ENCODE measurements at regions not wholly inside any gene's neighbourhood (a gene's known extent, or its start where the extent isn't known, plus 50 kb on each side); places are given as distances from the start of the nearest gene placed in this dataset.

DNA sequence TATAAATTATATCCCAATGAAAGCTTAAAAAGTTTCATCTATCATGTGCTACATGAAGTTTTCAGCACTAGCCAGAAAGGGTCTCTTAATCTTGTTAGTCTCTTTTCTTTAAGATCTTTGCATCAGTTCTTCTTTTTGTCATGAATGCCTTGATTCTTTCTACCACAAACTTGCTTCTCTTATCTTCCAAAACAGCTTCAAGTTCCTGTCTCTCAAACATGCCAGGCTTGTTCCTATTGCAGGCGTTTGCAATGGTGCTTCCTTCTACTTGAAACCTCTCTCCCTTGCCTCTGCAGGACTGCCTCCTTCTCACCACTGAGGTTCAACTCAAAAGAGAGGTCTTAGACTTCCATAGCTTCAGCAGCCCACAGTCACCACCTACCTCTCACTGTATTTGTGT lies 104.3 kb upstream of the FRMD4B start:
- H3K79me2 ChIP-seq, result no peaks in the 10 kb centered on the region
- no peak overlapping the region for H3K27ac ChIP-seq
- no peak overlapping the region for H3K4me2 ChIP-seq
- no peak overlapping the region for H2AFZ ChIP-seq
- no peak for TF ChIP-seq EZH2 (IDR thresholded peaks at IDR 0.05; ENCODE audit: borderline replicate concordance)
- H3K4me1 ChIP-seq (ENCODE audit: insufficient read depth), result peaks cover 9% of the 10 kb centered on the region
- no peaks in the 10 kb centered on the region for H3K9me3 ChIP-seq (ENCODE audit: low read depth)
- H3K4me3 ChIP-seq, result no peak overlapping the region
- WGBS (ENCODE audit: low lambda C conversion rate, missing lambda C conversion rate), result 64% methylated on average over 1 of the region's 1 CpG
- peaks cover 5% of the 10 kb centered on the region for H3K27me3 ChIP-seq
- DNase-seq (ENCODE audit: low spot score), result no peak
- no peaks in the 10 kb centered on the region for H4K20me1 ChIP-seq (ENCODE audit: insufficient read depth, poor library complexity, severe bottlenecking)
- no peaks in the 10 kb centered on the region for H3K9me2 ChIP-seq (replicated peaks; ENCODE audit: insufficient read depth)
- no peaks in the 10 kb centered on the region for H3K36me3 ChIP-seq (replicated peaks; ENCODE audit: insufficient read depth, low read depth)

DNA sequence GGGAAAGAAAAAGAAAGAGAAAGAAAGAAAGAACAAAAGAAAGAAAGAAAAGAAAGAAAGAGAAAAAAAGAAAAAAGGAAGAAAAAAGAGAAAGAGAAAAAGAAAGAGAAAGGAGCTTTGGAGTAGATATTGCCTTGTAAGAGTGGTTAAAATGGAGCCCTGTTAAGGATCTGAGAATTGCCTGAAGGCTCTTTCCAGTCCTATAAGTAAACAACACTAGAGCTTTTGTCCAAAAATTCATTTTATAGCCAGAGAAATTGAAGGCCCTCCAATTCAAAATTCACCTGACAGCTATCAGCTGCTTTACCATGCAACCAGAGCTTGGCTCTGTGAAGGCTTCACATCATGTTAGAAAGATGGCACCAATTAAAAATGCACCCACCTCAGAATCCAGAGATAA lies 102.1 kb upstream of the FRMD4B start:
- no peaks in the 10 kb centered on the region for H3K9me2 ChIP-seq (replicated peaks; ENCODE audit: insufficient read depth)
- no peak overlapping the region for H2AFZ ChIP-seq
- no peaks in the 10 kb centered on the region for H3K36me3 ChIP-seq (replicated peaks; ENCODE audit: insufficient read depth, low read depth)
- TF ChIP-seq EZH2 (IDR thresholded peaks at IDR 0.05; ENCODE audit: borderline replicate concordance) (no peak), EZH2phosphoT487 (IDR thresholded peaks at IDR 0.05; ENCODE audit: low read depth, severe bottlenecking, unreplicated experiment) (no peak)
- TF ChIP-seq, protein P1, sequence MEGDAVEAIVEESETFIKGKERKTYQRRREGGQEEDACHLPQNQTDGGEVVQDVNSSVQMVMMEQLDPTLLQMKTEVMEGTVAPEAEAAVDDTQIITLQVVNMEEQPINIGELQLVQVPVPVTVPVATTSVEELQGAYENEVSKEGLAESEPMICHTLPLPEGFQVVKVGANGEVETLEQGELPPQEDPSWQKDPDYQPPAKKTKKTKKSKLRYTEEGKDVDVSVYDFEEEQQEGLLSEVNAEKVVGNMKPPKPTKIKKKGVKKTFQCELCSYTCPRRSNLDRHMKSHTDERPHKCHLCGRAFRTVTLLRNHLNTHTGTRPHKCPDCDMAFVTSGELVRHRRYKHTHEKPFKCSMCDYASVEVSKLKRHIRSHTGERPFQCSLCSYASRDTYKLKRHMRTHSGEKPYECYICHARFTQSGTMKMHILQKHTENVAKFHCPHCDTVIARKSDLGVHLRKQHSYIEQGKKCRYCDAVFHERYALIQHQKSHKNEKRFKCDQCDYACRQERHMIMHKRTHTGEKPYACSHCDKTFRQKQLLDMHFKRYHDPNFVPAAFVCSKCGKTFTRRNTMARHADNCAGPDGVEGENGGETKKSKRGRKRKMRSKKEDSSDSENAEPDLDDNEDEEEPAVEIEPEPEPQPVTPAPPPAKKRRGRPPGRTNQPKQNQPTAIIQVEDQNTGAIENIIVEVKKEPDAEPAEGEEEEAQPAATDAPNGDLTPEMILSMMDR (IDR thresholded peaks at IDR 0.05; ENCODE audit: poor library complexity), result no peak
- H3K4me2 ChIP-seq, result no peak overlapping the region
- H3K4me3 ChIP-seq, result no peak overlapping the region
- H3K9me3 ChIP-seq (ENCODE audit: low read depth), result no peaks in the 10 kb centered on the region
- H3K27ac ChIP-seq, result peak overlapping the region; percentile 28
- no peak for DNase-seq (ENCODE audit: low spot score)
- peaks cover 5% of the 10 kb centered on the region for H3K27me3 ChIP-seq
- peaks cover 9% of the 10 kb centered on the region for H3K4me1 ChIP-seq (ENCODE audit: insufficient read depth)
- H3K79me2 ChIP-seq, result no peaks in the 10 kb centered on the region
- no peaks in the 10 kb centered on the region for H4K20me1 ChIP-seq (ENCODE audit: insufficient read depth, poor library complexity, severe bottlenecking)

DNA sequence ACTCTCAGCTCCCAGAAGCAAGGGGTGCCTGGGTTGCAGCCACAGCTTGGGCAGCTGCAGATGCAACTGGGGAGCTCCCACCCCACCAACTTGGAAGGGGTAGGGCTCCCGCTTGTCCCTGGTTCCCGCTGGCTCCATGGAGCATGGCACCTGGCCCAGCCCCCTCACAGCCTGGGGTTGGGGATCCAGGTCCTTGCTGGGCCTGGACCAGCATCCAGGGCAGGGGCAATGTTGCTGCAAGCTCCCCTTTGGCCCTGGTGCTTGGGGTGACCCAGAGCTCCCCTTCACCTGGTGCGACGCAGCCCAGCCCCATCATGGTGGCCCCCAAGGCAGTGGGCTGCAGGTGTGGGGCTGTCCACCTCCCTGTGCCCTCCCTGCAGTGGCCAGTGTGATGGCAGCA lies 99.6 kb upstream of the FRMD4B start:
- no peaks in the 10 kb centered on the region for H3K9me3 ChIP-seq (ENCODE audit: low read depth)
- H3K36me3 ChIP-seq (replicated peaks; ENCODE audit: insufficient read depth, low read depth), result no peaks in the 10 kb centered on the region
- H3K9me2 ChIP-seq (replicated peaks; ENCODE audit: insufficient read depth), result no peaks in the 10 kb centered on the region
- DNase-seq (ENCODE audit: low spot score), result no peak
- no peak overlapping the region for H3K27ac ChIP-seq
- no peak overlapping the region for H2AFZ ChIP-seq
- no peak for TF ChIP-seq EZH2phosphoT487 (IDR thresholded peaks at IDR 0.05; ENCODE audit: low read depth, severe bottlenecking, unreplicated experiment)
- TF ChIP-seq EZH2 (IDR thresholded peaks at IDR 0.05; ENCODE audit: borderline replicate concordance), result no peak
- TF ChIP-seq, protein P1 (IDR thresholded peaks at IDR 0.05; ENCODE audit: poor library complexity), result no peak
- 96% methylated on average over 4 of the region's 4 CpGs for WGBS (ENCODE audit: low lambda C conversion rate, missing lambda C conversion rate)
- no peak overlapping the region for H3K4me3 ChIP-seq
- H4K20me1 ChIP-seq (ENCODE audit: insufficient read depth, poor library complexity, severe bottlenecking), result no peaks in the 10 kb centered on the region
- H3K27me3 ChIP-seq, result no peaks in the 10 kb centered on the region
- H3K79me2 ChIP-seq, result no peaks in the 10 kb centered on the region
- peaks cover 9% of the 10 kb centered on the region for H3K4me1 ChIP-seq (ENCODE audit: insufficient read depth)
- H3K4me2 ChIP-seq, result no peak overlapping the region

DNA sequence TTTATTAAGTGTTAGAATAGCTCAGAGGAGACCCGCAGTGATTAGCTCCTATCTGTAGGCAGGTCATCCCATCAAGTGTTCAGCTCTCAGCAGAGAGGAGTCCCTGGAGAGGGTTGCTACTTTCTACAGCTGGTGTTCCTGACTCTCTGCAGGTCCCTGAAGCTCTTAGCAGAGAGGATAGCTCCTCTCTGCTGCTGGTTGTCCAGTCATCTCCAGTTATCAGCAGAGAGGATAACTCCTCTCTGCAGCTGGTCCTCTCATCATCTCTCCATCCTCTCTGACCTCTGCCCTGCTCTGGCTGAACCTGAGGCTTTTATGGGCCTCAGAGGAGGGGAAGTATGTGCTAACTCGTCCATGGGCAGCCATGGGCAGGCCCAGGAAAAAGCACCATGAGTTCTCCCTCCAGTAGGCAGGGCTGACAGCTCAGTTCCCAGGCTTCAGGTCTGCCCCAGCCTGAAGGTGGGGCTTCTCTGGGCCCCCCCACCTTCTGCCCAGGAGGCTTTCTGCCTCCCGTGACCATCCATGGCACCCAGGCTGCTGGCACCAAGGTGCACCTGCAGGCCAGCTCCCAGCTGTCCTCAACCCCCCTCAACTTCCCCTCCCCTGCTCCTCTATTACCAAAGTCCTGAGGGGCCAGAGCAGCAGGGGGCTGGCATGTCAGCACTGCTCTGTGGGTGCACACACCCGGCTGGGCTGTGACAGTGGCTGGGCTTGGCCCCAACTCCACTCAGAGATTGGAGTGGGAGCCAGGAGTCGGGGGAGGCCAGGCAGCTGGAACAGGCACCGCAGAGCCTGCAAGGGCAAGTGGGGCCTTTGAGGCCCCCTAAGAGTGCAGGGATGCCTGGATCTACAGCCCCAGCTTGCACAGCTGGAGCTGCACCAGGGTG lies 98.9 kb upstream of the FRMD4B start:
- H3K9me2 ChIP-seq (replicated peaks; ENCODE audit: insufficient read depth), result no peaks in the 10 kb centered on the region
- TF ChIP-seq EZH2 (IDR thresholded peaks at IDR 0.05; ENCODE audit: borderline replicate concordance), result no peak
- TF ChIP-seq, protein P1 (IDR thresholded peaks at IDR 0.05; ENCODE audit: poor library complexity), result no peak
- TF ChIP-seq EZH2phosphoT487 (IDR thresholded peaks at IDR 0.05; ENCODE audit: low read depth, severe bottlenecking, unreplicated experiment), result no peak
- H4K20me1 ChIP-seq (ENCODE audit: insufficient read depth, poor library complexity, severe bottlenecking), result no peaks in the 10 kb centered on the region
- H3K27me3 ChIP-seq, result no peaks in the 10 kb centered on the region
- H3K27ac ChIP-seq, result peak overlapping the region; percentile 28
- 62% methylated on average over 6 of the region's 6 CpGs for WGBS (ENCODE audit: low lambda C conversion rate, missing lambda C conversion rate)
- H3K4me1 ChIP-seq (ENCODE audit: insufficient read depth), result peaks cover 9% of the 10 kb centered on the region
- H2AFZ ChIP-seq, result no peak overlapping the region
- H3K79me2 ChIP-seq, result no peaks in the 10 kb centered on the region
- no peaks in the 10 kb centered on the region for H3K9me3 ChIP-seq (ENCODE audit: low read depth)
- H3K36me3 ChIP-seq (replicated peaks; ENCODE audit: insufficient read depth, low read depth), result no peaks in the 10 kb centered on the region
- H3K4me3 ChIP-seq, result no peak overlapping the region
- no peak overlapping the region for H3K4me2 ChIP-seq
- DNase-seq (ENCODE audit: low spot score), result no peak

All from hepatocyte (in vitro differentiated cells).